HG02885 (cell line): ENCODE measurements at regions not wholly inside any gene's neighbourhood (a gene's known extent, or its start where the extent isn't known, plus 50 kb on each side); places are given as distances from the start of the nearest gene placed in this dataset.
"Not testable (repeated sequence)": the region's sequence is repeated elsewhere in the genome, so short reads cannot be mapped to it uniquely, and the experiment has no call there.

Experiments used
- ATAC-seq: cut with Tn5 transposase; IDR thresholded peaks from one replicate; pipeline ENCODE4 v1.9.1; 2021; ENCODE audit warnings: mild to moderate bottlenecking; ENCODE audit not compliant: unreplicated experiment, poor library complexity

DNA sequence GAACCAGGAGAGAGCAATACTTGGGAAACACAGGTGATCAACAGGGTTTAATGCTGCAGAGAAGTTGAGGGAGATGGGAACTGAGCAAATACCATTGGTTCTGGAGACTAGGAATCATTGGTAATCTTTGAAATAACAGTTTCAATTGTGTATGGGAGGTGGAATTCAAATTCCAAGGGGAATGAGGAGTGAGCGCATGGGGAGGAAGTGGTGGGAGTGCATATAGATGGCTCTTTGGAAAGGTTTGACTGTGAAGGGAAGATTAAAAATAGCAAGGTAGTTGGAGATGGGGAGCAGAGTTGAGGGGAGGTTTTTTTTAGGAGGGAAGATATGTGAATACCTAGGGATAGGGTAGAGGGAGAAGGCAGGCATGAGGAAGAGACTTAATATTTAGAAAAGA is 51.1 kb upstream of the ROPN1 start:
- ATAC-seq: no peak

- no peak for ATAC-seq
These were observed 53.0 kb upstream of the ROPN1 start for GRCh38 chr3:124044956-124045355.

- ATAC-seq: no peak
These were observed 57.3 kb upstream of the ROPN1 start for GRCh38 chr3:124048967-124049798.

GRCh38 chr3:124051636-124052035 is 59.7 kb upstream of the ROPN1 start:
- no peak for ATAC-seq

DNA sequence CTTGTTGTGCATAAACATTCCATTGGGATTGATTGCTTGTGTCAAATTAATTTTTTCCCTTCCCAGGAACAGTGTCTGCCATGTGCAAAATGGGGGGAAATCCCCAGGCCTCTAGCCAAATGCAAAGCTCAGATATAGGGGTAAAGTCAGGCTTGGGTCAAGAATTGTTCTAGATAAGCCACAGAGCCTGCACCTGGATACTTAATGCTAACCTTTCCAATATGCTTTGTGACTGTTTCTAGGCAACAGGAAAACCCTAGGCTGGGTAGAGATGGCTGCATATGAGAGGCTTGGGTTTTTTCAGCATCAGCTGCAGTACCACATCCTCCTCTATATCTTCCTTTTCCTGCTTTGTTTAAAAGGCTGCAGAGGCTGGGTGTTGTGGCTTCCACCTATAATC is 61.9 kb upstream of the ROPN1 start:
- no peak for ATAC-seq

DNA sequence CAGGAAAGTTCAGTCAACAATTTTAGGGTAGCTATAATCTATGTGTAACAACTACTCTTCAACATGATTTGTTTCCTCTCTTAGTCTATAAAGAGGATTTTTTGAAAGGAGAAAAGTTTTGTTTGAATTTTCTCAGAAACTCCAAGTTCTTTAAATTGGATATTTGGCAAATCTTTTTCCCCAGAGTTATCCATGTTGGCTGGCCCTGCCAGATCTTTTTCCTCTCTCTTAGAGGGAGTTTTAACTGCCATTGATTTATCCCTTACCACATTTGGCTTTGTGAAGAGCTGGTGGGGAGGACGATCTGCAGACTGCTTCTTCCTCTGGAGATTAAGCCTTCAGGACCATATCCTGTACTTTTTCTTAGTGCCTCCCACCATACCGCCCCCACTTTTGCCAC is 64.9 kb upstream of the ROPN1 start:
- ATAC-seq: no peak

- no peak for ATAC-seq
These were observed 65.5 kb upstream of the ROPN1 start for GRCh38 chr3:124057420-124057819.

DNA sequence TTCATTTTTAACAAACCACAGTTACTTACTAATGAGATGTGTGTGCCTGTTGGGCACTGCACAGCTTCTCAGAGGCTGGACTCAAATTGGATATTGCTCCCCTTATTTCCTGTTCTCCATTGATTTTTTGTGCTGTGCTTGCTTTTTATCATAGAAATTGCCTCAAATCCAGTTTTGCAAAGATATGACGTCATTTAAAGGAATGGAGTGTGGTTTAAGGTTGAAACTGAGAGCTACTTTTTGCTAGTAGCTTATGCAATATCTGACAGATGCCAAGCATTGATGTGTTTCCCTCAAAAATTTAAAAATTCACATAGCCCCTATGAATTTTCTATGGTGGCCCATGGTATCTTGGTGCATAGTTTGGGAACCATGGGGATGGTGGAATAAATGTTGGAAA is 67.7 kb upstream of the ROPN1 start:
- ATAC-seq: no peak

GRCh38 chr3:124063197-124063909 is 71.4 kb upstream of the ROPN1 start:
- ATAC-seq: no peak

DNA sequence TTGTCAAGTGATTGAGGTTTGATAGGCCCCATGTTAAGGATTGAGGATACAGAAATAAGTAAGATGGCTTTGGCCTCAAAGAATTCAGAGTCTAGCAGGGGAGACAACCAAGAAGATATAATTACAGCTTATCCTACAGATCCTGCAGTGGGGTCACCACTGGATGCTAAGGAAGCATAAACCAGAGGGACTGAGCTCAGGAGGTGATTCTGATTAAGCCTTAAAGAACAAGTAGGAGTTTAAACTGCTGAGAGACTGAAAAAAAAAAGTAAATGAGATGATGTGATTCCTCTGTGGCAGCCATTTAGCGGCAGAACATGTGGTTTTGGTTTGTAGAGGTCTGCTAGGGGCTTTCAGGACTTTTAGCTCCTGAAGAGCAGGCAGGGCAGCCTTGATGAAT is 72.1 kb upstream of the ROPN1 start:
- ATAC-seq: no peak

DNA sequence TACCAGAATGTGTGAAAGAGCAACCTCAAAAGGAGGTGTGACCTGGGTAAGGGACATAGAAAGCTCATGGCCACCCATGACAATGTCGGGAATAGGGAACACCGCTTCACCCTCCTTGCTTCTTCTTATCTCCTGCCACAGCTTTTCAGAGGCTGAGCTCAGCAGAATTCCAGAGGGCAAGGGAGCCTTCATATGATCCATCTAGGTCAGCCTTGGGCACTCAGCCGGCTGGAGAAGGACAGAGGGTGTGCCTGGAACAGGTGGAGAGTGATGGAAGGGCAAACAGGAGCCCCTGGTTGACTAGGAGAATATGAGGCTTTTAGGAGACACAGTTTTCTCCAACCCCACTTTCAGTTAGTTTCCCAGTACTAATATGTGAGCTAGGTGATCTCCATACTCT is 74.6 kb upstream of the ROPN1 start:
- ATAC-seq: not testable (repeated sequence)

- ATAC-seq: not testable (repeated sequence)
These were observed 77.8 kb upstream of the ROPN1 start for GRCh38 chr3:124069706-124070105.

- not testable (repeated sequence) for ATAC-seq
These were observed 83.2 kb upstream of the ROPN1 start for GRCh38 chr3:124075090-124075489.

DNA sequence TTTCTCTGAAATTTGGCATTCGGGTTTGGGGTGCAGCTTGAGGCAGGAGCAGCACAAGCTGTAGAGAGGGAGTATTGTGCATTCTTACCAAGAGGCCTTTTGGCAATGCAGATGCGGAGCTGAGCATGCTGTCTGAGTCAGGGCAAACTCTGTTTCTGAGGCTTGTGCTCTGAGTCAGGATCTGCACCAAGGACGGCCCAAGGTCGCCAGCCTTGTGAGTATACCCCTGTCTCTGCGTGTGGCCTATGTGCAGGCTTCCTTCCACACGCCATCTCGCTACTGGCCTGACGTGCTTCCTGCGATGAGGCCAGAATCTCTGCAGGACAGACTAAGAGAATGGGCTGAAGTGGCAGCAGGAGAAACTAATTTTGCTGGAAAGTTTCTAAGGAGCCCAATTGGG is 83.8 kb upstream of the ROPN1 start:
- no peak for ATAC-seq

DNA sequence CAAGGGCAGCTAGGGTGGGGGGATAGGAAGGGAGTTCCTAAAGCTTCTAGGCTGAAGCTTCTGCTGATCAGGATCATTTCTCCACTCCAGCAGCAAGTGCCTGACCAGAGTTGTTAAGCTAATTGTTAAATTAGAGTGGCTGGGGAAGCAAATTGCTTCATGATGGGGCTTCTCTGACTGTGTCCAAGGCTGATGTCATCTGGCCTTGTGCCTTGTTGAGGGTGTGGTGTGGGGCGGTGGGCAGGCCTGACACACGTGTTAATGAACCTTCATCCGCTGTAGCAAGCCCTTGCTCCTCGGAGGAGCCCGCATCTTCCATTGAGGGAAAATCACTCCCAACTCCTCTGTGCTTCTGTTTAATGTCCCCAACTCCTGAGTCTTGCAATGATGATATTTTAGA is 84.3 kb upstream of the ROPN1 start:
- ATAC-seq: no peak

GRCh38 chr3:124078953-124079911 is 87.3 kb upstream of the ROPN1 start:
- ATAC-seq: no peak

DNA sequence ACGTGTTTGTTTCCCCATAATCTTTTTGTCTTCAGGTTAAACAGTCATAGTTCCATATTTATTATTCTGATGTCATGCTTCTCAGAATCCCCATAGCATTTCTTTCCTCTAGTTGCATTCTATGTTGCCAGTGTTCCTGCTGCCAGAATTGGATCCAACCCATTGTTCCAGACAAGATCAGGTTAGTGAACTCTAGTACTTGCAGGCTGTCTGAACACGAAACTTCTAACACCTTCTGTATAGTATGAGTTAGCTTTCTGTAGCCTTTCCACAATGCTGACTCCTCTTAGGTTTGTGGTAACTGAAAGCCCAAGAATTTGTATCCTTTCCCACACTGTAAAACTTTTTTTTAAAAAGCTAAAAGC is 88.0 kb upstream of the ROPN1 start:
- no peak for ATAC-seq

- ATAC-seq: no peak
These were observed 90.4 kb upstream of the ROPN1 start for GRCh38 chr3:124082343-124082742.

GRCh38 chr3:124084022-124084881 is 92.3 kb upstream of the ROPN1 start:
- ATAC-seq: no peak

- no peak for ATAC-seq
These were observed 96.9 kb upstream of the ROPN1 start for GRCh38 chr3:124088801-124089200.
